VCaP (cell line): ENCODE measurements at regions not wholly inside any gene's neighbourhood (a gene's known extent, or its start where the extent isn't known, plus 50 kb on each side); places are given as distances from the start of the nearest gene placed in this dataset.

Source experiments
- H3K27ac ChIP-seq: fragments of 450-650 bp; 2 replicates; pipeline ENCODE4 v1.5.1; 2017
- CTCF ChIP-seq: fragments of 450-650 bp; conservative IDR thresholded peaks from 2 replicates; pipeline ENCODE4 v1.5.1; 2017; ENCODE audit warnings: mild to moderate bottlenecking, moderate library complexity

- H3K27ac ChIP-seq: no peak overlapping the region
- no peak for TF ChIP-seq CTCF
These were observed 573.7 kb upstream of the ANO3 start for GRCh38 chr11:25758145-25758661.

- no peak for TF ChIP-seq CTCF
- H3K27ac ChIP-seq: peak overlapping the region; percentile 96
These were observed 565.5 kb upstream of the ANO3 start for GRCh38 chr11:25766332-25767015.

GRCh38 chr11:25769287-25769686 lies 562.6 kb upstream of the ANO3 start:
- TF ChIP-seq CTCF: no peak
- peak overlapping the region; percentile 96 for H3K27ac ChIP-seq

- H3K27ac ChIP-seq: no peak overlapping the region
- no peak for TF ChIP-seq CTCF
These were observed 560.3 kb upstream of the ANO3 start for GRCh38 chr11:25771605-25772004.

- no peak for TF ChIP-seq CTCF
- no peak overlapping the region for H3K27ac ChIP-seq
These were observed 556.3 kb upstream of the ANO3 start for GRCh38 chr11:25775603-25776002.

GRCh38 chr11:25776238-25776637 lies 555.7 kb upstream of the ANO3 start:
- H3K27ac ChIP-seq: no peak overlapping the region

GRCh38 chr11:25777343-25777742 lies 554.6 kb upstream of the ANO3 start:
- H3K27ac ChIP-seq: no peak overlapping the region
- no peak for TF ChIP-seq CTCF

More at GRCh38 chr11:25776238-25776637, 555.7 kb upstream of the ANO3 start:
- no peak for TF ChIP-seq CTCF
